Activated CD8-positive, alpha-beta memory T cell treated with anti-CD3 and anti-CD28 coated beads, Interleukin-2, amount 50 U/mL, for 1 hour (primary cell): ENCODE measurements at regions not wholly inside any gene's neighbourhood (a gene's known extent, or its start where the extent isn't known, plus 50 kb on each side); places are given as distances from the start of the nearest gene placed in this dataset.

Experiments used
- DNase-seq: peaks from one replicate; pipeline ENCODE4 v3.0.0-alpha.2; 2020; ENCODE audit errors: extremely low read depth

- DNase-seq: no peak
Observed at GRCh38 chr6:105815661-105816555, 270.2 kb upstream of the PRDM1 start.

GRCh38 chr6:105814745-105815536 is 271.2 kb upstream of the PRDM1 start:
- DNase-seq: no peak

- no peak for DNase-seq
Observed at GRCh38 chr6:105810922-105811482, 275.1 kb upstream of the PRDM1 start.

DNA sequence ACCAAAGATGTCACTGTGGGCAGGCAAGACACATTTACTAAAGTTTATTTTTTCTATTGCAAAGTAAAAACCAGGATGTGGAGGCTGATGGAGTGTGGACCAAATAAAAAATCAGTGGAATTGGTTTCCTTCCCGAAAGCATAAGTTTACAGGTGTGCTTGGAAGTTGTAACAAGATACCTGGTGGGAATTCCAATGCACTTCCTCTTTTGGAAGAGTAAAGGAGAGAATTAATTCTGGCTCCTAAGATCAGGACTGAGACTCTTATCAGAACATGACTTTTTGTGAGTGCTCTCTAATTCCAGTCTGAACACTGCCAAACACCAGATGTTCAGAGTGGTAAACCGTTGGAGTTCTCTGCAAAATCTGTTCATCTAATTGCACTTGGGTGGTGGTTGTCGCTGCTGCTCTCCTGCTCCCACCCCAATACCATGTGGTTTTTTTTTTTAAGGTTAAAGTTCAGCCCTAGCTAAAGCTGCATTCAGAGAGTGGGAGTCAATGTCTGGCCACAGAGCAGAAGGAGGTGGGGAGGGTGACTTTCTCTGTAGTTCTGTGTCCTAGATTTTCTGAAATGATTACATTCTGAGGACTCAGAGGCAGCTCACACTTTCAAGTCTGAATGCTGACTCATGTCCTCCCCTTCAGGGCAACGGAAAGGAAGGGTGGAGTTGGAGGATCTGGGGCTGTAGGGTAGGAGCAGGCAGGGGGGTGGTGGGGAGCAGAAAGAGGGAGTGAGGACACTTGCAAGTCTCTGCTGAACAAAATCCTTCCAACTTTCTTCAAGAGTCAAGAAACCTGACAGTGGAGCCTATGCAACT is 275.8 kb upstream of the PRDM1 start:
- no peak for DNase-seq

- no peak for DNase-seq
Observed at GRCh38 chr6:105808571-105808970, 277.6 kb upstream of the PRDM1 start.

DNA sequence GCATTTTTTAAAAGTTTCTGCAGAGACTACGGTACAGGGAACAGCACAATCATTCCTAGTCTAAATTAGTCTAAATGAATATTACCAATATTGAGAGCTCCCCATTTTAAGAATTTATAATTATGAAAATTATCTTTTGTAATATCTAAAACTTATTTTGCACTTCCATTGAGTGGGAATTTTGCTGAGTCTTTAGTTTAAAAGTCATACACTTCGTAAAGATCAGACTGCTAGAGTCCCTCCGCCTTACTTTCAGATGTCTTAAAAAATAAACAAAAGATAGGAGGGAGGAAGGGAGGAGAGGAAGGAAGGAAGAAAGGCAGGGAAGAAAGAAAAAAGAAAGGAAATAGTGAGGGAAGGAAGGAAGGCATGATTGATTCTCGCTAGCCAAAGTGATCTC is 278.2 kb upstream of the PRDM1 start:
- DNase-seq: no peak

DNA sequence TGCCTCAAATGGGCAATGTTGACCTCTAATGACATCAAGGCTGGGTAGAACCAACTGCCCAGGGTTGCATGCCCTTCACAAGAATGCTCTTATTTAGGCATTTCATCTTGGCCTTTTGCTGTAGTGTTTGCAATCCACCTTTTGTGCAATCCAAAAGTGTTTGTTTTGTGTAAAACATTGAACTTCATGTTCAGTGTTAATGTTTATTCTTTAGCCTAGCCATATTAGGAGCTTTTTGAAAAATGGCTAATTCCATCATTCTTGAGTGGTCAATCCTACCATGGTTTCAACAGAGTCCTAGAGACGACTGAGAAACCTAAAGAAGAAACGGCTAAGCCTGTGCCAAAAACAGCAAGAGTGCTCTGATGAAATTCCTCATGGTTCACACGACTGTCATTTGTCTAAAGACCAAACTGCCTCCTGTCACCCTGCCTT is 279.6 kb upstream of the PRDM1 start:
- no peak for DNase-seq

DNA sequence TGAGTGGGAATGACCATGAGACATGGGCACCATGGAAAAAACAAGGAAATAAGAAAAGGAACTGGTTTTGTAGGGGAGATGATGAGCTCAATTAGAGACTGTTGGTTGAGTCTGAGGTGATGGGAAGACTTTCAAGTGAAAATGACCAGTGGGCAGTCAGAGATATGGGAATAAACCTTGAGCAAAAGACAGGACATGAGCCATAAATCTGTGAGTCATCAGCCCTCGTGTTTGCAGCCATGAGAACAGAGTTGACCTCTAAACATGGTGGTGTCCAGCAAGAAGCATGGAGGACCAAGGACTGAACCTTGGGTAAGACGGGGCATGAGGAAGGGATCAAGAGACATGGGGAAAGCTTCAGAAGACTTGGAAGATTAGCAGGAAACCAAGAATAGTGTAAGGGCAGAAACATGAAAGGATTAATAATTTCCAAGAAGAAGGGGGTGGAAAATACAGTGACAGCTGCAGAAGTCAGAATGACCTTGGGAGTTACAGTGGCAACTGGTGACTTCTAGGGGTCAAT is 280.6 kb upstream of the PRDM1 start:
- no peak for DNase-seq

DNA sequence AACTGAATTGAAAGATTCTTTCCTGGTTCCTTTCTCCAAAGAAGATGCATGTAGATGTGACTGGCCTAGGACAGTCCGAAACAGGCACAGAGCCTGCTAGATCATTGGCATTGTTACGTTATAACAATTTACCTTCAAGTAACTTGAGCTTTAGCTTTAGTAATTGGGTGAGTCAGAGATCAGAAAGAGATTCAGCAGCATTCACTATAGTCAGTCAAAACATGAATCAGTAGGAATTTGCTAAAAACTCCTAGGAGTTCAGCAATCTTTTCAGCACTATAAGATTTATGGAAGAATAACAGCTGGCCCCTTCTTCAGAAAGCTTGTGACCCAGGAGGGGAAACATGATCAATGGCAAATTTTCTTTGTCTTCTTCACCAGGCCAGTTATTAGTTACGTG is 281.7 kb upstream of the PRDM1 start:
- DNase-seq: no peak

- DNase-seq: no peak
Observed at GRCh38 chr6:105804000-105804399, 282.1 kb upstream of the PRDM1 start.

- no peak for DNase-seq
Observed at GRCh38 chr6:105803442-105803841, 282.7 kb upstream of the PRDM1 start.

GRCh38 chr6:105802703-105803102 is 283.4 kb upstream of the PRDM1 start:
- no peak for DNase-seq

DNA sequence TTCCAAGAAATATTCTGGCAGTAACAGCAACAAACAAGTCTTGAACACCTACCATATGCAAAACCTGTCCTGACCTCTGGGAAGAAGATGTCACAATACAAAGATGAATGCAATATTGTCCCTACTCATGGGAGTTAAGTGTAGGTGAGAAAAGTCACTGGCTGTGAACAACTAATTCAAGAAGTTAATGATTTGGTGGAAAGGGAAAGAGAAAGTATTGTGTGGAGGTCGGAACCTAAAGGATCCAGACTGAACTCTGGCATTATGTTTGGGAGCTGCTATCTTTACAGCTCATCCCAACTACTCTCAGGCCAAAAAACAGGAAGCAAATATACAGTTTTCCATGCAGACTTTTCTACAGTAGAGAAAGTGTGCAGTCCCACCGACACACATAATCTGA is 285.3 kb upstream of the PRDM1 start:
- DNase-seq: no peak

DNA sequence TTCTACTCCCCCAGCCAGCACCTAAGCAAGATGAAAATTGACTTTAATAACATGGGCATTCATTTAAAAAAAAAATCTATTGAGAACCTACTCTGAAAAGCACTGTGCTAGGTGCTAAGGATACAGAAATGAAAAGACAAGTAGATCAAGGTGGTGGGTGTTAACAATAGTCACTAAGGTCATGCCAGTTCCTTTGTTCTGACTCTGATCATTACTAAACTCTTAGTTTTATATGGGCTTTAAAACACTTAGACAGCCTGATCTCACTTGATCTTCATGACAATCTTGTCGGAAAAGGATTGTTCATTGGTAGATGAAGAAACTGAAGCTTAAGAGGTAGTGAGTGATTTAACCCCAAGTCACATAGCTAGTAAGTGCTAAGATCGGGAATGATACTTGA is 285.7 kb upstream of the PRDM1 start:
- no peak for DNase-seq

GRCh38 chr6:105799056-105799455 is 287.1 kb upstream of the PRDM1 start:
- no peak for DNase-seq

DNA sequence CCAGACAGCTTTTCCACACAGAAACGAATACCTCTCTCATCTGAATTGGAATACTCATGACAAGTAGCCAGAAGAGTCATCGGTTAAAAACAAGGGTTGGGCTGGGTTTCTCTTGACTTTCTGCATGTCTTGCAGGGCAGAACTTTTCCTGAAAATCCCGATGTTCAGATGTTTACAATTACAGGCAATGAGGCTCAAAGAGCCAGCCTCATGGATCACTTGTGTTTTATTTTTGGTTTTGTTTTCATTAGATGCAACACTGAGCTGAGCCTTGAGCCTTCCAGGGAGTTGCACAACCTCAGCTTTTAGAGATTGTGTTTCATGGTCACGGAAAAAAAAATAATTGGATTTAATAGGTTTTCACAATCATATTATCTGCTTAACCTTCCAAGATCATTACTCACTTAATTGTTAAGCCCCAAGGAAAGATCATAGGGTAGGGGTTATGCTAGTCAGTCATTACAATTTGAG is 288.1 kb upstream of the PRDM1 start:
- DNase-seq: no peak

DNA sequence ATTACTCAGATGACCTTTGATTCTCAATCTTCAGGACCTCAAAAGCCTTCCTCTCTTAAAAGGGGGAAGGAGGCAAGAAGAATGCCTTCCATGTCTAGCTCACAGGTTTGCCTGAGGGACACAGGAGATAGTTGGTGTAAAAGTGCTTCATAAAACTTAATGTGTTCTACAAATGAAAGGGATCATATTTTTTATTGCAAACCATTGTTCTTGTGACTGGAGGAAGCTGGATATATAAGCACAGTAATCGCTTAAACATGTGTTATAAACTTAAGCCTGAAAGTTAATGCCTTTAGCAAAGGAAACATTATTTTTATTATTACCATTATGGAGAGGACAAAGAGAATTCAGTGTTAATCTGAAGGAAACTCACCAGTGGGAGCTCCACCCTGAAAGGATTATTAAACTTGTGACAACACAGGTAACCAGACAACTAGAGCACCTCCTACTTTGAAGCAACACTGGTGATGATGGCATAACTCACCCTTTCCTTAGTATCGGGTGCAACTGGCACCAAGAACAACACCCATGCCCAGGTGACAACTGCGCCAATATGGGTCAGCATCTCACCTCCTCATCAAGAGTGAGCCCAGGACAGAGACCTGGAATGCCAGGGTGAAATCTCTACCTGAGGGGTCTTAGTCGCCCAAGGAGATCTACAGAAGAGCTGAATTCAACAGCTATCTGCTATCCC is 288.7 kb upstream of the PRDM1 start:
- DNase-seq: no peak

DNA sequence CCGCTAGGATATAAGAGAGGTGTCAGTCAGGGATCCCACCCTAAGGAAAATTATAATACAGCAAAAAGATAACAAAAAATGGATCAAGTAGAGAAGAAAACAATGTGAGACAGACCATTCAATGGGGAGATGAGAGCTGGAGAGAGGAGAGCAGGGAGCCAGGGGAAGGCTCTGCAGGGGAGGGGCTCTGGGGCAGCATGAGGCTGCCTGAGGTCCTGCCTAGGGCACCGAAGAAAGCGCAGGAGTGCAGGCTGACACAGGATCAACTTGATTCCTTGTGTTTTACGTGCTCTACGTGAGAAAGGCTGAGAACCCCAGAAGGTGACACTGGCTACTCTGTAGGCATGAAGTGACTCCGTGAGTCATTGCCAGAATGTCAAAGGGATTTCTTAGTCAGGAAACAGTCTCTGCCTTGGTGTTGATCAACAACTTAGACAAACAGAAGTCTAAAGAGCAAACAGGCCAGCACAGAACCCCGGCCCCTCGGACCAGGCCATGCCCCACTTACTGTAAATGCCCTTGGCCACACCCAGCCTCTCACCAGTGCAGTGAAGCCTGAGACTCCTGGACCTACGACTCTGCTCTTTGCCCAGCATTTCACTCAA is 290.1 kb upstream of the PRDM1 start:
- DNase-seq: no peak

- DNase-seq: no peak
Observed at GRCh38 chr6:105795366-105795765, 290.8 kb upstream of the PRDM1 start.

DNA sequence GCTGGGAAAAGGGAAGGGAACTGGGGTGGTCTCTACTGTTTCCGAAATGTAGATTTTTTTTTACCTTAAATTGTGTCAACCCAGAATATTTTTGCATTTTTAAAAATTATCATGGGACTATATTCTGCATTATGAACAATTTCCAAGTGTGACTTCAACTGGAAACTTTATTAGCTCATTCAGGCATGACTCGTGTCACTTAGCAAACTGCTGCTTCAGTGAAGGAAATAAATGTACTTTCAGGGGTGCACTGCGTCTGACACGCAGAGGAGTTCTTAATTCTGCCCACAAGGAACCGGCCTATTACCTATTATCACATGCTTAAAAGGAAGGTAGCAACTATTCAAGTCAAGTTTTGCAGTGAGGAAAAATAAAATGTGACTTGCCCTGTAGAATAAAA is 291.3 kb upstream of the PRDM1 start:
- no peak for DNase-seq
